ENCODE measurements at regions not wholly inside any gene's neighbourhood (a gene's known extent, or its start where the extent isn't known, plus 50 kb on each side); places are given as distances from the start of the nearest gene placed in this dataset.

GRCh38 chr4:177008071-177008835 is 215.5 kb upstream of the VEGFC start:
- Mint-ChIP-seq H3K27me3 (no peaks in the 10 kb centered on the region), H3K9me3 (peaks cover 3% of the 10 kb centered on the region), H3K4me3 (no peak overlapping the region), H3K4me1 (no peaks in the 10 kb centered on the region), H3K27ac (no peak overlapping the region), H3K36me3 (ENCODE audit: low read depth) (no peaks in the 10 kb centered on the region)
- POLR2A ChIA-PET, result no interaction called here
- no peak for DNase-seq
- CTCF ChIA-PET, result no interaction called here

- H3K4me3 Mint-ChIP-seq, result no peak overlapping the region
- DNase-seq, result no peak
- no peaks in the 10 kb centered on the region for H3K27me3 Mint-ChIP-seq
- H3K36me3 Mint-ChIP-seq (ENCODE audit: low read depth), result no peaks in the 10 kb centered on the region
- POLR2A ChIA-PET, result no interaction called here
- H3K27ac Mint-ChIP-seq, result no peak overlapping the region
- CTCF ChIA-PET, result no interaction called here
- peaks cover 8% of the 10 kb centered on the region for H3K9me3 Mint-ChIP-seq
- H3K4me1 Mint-ChIP-seq, result no peaks in the 10 kb centered on the region
Observed at GRCh38 chr4:177008836-177009501, 216.2 kb upstream of the VEGFC start.

DNA sequence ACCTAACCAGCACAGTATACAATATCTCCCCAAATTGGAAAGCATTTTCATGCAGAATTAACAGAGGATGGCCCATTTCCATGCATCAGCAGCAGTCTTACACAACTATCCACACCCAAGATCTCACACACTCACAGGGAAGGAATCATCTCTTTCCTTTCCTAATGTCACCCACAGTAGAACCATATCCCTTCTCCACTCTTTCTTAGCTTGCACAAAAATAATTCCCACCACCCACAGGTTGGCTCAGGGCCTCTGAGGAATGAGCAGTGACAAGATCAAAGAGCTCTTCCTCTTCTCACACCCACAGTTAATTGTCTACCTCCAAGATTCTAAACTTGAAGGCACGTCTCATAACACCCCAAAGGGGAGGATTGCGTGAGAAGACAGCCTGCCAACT is 217.7 kb upstream of the VEGFC start:
- ChIA-PET CTCF (no interaction called here), POLR2A (no interaction called here)
- Mint-ChIP-seq H3K9me3 (peaks cover 8% of the 10 kb centered on the region), H3K27me3 (no peaks in the 10 kb centered on the region), H3K27ac (no peak overlapping the region), H3K4me1 (no peaks in the 10 kb centered on the region), H3K4me3 (no peak overlapping the region), H3K36me3 (ENCODE audit: low read depth) (no peaks in the 10 kb centered on the region)
- no peak for DNase-seq

DNA sequence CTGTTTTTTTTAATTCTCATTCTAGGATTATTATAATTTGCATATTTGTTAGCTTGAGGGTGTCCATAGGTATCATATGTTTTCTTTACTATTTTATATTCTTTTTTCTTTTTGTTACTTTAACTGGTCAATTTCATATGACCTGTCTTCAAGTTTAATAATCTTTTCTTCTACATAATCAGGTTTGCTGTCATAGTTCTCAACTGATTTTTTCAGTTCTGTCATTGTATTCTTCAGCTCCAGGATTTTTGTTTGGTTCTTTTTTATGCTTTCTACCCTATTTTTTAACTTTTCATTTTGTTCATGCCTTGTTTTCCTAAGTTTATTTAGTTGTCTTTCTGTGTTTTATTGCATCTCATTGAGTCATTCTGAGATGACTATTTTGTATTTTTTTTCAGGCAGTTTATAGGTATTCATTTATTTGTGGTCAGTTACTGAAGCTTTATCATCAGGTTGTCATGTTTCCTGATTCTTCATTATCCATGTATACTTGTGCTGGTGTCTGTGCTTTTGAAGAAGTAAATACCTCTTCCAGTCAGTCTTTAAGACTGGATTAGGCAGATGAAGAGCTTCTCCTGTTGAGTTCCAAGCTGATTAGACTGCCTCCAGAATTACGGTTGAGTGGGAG is 220.3 kb upstream of the VEGFC start:
- no peaks in the 10 kb centered on the region for H3K36me3 Mint-ChIP-seq (ENCODE audit: low read depth)
- peaks cover 8% of the 10 kb centered on the region for H3K9me3 Mint-ChIP-seq
- no peaks in the 10 kb centered on the region for H3K4me1 Mint-ChIP-seq
- H3K27me3 Mint-ChIP-seq, result no peaks in the 10 kb centered on the region
- ChIA-PET CTCF (interaction anchor here (0.6 to 1.0 kb wide), 2 partner anchors 34 to 235 kb away, joined by 3 to 4 read pairs; no protein-coding TSS in a partner anchor), POLR2A (no interaction called here)
- H3K4me3 Mint-ChIP-seq, result no peak overlapping the region
- H3K27ac Mint-ChIP-seq, result no peak overlapping the region
- DNase-seq, result no peak

DNA sequence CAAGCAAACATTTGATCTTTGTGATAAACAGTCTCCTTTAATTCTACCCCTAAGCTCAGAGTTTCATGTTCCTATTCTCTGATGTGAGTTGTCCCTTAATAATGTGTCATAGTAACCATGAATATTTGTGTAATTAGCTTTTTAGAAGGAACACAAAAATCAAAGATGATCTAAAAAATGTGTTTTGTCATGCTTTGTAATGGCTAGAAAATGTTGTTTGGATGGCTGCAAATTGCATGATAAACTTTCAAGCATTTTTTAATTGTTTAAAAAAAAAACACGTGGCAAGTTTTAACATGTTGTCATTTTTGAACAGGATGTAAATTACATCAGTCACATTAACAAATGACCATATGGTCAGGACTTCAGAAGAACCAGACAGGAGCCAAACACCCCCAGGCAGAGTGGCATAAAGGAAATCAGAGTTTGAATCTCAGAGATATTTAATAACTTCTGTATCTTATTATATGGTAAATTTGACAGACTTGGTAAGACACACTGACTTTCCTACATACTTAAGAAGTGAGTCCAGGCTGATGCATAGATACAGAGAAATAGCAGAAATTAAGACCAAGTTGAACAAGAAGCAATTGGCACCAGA is 223.9 kb upstream of the VEGFC start:
- CTCF ChIA-PET, result no interaction called here
- POLR2A ChIA-PET, result no interaction called here
- no peaks in the 10 kb centered on the region for H3K4me1 Mint-ChIP-seq
- peaks cover 8% of the 10 kb centered on the region for H3K9me3 Mint-ChIP-seq
- no peaks in the 10 kb centered on the region for H3K36me3 Mint-ChIP-seq (ENCODE audit: low read depth)
- H3K4me3 Mint-ChIP-seq, result no peak overlapping the region
- no peak for DNase-seq
- H3K27me3 Mint-ChIP-seq, result no peaks in the 10 kb centered on the region
- no peak overlapping the region for H3K27ac Mint-ChIP-seq

DNA sequence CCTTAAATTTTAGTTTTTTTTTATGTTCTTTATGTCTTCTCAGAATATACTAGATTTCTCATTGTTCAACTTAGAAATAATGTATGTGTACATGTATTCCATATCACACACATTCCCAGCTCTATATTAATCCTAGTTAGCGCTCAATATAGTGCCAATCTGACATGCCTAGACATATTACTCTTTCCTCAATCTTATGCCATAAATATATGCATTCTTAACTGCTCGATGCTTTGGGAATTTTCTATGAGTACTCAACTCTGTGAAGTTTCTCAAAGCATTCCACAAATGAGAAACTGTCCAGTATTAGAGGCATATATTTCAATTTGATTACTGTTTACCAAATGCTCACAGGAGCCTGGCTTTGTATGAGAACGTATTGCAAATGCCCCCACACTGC is 231.2 kb upstream of the VEGFC start:
- Mint-ChIP-seq H3K27ac (no peak overlapping the region), H3K27me3 (no peaks in the 10 kb centered on the region), H3K9me3 (no peaks in the 10 kb centered on the region), H3K4me1 (no peaks in the 10 kb centered on the region), H3K36me3 (ENCODE audit: low read depth) (no peaks in the 10 kb centered on the region), H3K4me3 (no peak overlapping the region)
- ChIA-PET CTCF (no interaction called here), POLR2A (no interaction called here)
- DNase-seq, result no peak

DNA sequence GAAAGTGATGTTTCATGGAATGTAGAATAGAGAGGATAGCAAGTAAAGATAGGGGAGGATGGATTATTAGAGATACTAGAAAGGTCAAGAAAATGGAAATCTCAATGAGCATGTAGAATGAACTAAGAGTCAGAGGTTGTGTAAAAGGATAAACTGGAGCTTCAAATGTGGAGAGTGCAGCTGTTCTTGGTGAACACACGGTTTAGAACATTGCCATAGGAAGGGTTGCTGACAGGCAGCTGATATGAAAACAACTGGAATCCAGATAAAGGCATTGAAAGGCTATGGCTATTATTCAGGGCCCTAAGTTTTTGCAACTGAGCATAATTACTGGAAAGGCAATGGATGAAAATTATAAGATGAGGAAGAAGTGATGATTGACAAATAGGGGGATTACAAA is 239.6 kb upstream of the VEGFC start:
- H3K9me3 Mint-ChIP-seq, result no peaks in the 10 kb centered on the region
- H3K27me3 Mint-ChIP-seq, result no peaks in the 10 kb centered on the region
- no peak for DNase-seq
- POLR2A ChIA-PET, result no interaction called here
- H3K4me1 Mint-ChIP-seq, result no peaks in the 10 kb centered on the region
- no peak overlapping the region for H3K4me3 Mint-ChIP-seq
- H3K27ac Mint-ChIP-seq, result no peak overlapping the region
- no peaks in the 10 kb centered on the region for H3K36me3 Mint-ChIP-seq (ENCODE audit: low read depth)
- CTCF ChIA-PET, result interaction anchor here (4.5 kb wide), 1 partner anchor 15 kb away, joined by 17 read pairs; no protein-coding TSS in a partner anchor

GRCh38 chr4:177033135-177033534 is 240.4 kb upstream of the VEGFC start:
- no peaks in the 10 kb centered on the region for H3K36me3 Mint-ChIP-seq (ENCODE audit: low read depth)
- H3K27ac Mint-ChIP-seq, result no peak overlapping the region
- DNase-seq, result no peak
- H3K9me3 Mint-ChIP-seq, result no peaks in the 10 kb centered on the region
- CTCF ChIA-PET, result interaction anchor here (4.5 kb wide), 1 partner anchor 14 kb away, joined by 17 read pairs; no protein-coding TSS in a partner anchor
- H3K27me3 Mint-ChIP-seq, result peaks cover 3% of the 10 kb centered on the region
- H3K4me1 Mint-ChIP-seq, result no peaks in the 10 kb centered on the region
- no peak overlapping the region for H3K4me3 Mint-ChIP-seq
- POLR2A ChIA-PET, result no interaction called here

GRCh38 chr4:177033632-177034031 is 240.9 kb upstream of the VEGFC start:
- ChIA-PET CTCF (interaction anchor here (4.5 kb wide), 1 partner anchor 14 kb away, joined by 17 read pairs; no protein-coding TSS in a partner anchor), POLR2A (no interaction called here)
- no peaks in the 10 kb centered on the region for H3K36me3 Mint-ChIP-seq (ENCODE audit: low read depth)
- H3K4me3 Mint-ChIP-seq, result no peak overlapping the region
- no peak overlapping the region for H3K27ac Mint-ChIP-seq
- DNase-seq, result no peak
- H3K27me3 Mint-ChIP-seq, result peaks cover 3% of the 10 kb centered on the region
- H3K4me1 Mint-ChIP-seq, result no peaks in the 10 kb centered on the region
- H3K9me3 Mint-ChIP-seq, result no peaks in the 10 kb centered on the region

GRCh38 chr4:177041356-177041755 is 248.6 kb upstream of the VEGFC start:
- Mint-ChIP-seq H3K4me3 (no peak overlapping the region), H3K27ac (no peak overlapping the region), H3K36me3 (ENCODE audit: low read depth) (no peaks in the 10 kb centered on the region), H3K27me3 (peaks cover 8% of the 10 kb centered on the region), H3K4me1 (no peaks in the 10 kb centered on the region), H3K9me3 (no peaks in the 10 kb centered on the region)
- POLR2A ChIA-PET, result no interaction called here
- no peak for DNase-seq
- CTCF ChIA-PET, result no interaction called here

GRCh38 chr4:177047070-177047850 is 254.5 kb upstream of the VEGFC start:
- Mint-ChIP-seq H3K4me3 (no peak overlapping the region), H3K27ac (no peak overlapping the region), H3K27me3 (peaks cover 12% of the 10 kb centered on the region), H3K36me3 (ENCODE audit: low read depth) (no peaks in the 10 kb centered on the region), H3K4me1 (no peaks in the 10 kb centered on the region), H3K9me3 (no peaks in the 10 kb centered on the region)
- ChIA-PET POLR2A (interaction anchor here (0.6 kb wide), 1 partner anchor 697 kb away, joined by 4 read pairs; no protein-coding TSS in a partner anchor), CTCF (interaction anchor here (0.6 to 1.5 kb wide), 30 partner anchors 8 to 834 kb away, joined by 3 to 20 read pairs (median 3); partner anchors contain the start of gene AGA)
- peak; percentile 60 for DNase-seq

GRCh38 chr4:177047851-177048174 is 255.1 kb upstream of the VEGFC start:
- no peaks in the 10 kb centered on the region for H3K4me1 Mint-ChIP-seq
- no peaks in the 10 kb centered on the region for H3K9me3 Mint-ChIP-seq
- H3K27ac Mint-ChIP-seq, result no peak overlapping the region
- H3K4me3 Mint-ChIP-seq, result no peak overlapping the region
- ChIA-PET CTCF (interaction anchor here (0.6 to 1.5 kb wide), 27 partner anchors 8 to 834 kb away, joined by 3 to 20 read pairs (median 3); partner anchors contain the start of gene AGA), POLR2A (interaction anchor here (0.6 kb wide), 1 partner anchor 696 kb away, joined by 4 read pairs; no protein-coding TSS in a partner anchor)
- DNase-seq, result no peak
- H3K27me3 Mint-ChIP-seq, result peaks cover 12% of the 10 kb centered on the region
- H3K36me3 Mint-ChIP-seq (ENCODE audit: low read depth), result no peaks in the 10 kb centered on the region
